ENCODE measurements at regions not wholly inside any gene's neighbourhood (a gene's known extent, or its start where the extent isn't known, plus 50 kb on each side); places are given as distances from the start of the nearest gene placed in this dataset.

DNA sequence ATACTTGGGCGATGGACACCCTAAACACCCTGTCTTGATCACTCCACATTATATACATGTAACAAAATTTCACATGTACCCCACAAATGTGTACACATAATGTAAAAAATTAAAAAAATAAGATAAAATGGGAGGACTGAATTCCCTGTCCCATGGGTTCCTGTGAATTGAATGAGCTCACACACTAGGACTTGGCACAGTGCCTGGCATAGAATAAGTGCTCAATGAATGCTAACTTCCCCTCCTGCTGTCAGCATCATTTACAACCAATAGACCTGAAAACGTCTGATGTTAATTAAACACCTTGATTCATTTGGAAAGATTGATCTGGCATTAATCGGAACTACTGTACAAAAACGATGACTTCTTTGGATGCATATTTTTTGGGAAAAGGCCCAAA, 117.3 kb upstream of the ZNF438 start:
- H3K9me3 Mint-ChIP-seq (ENCODE audit: insufficient read depth): no peaks in the 10 kb centered on the region
- ChIA-PET CTCF (no interaction called here), POLR2A (no interaction called here)
- no peak for ATAC-seq
- H3K4me1 Mint-ChIP-seq (ENCODE audit: low read depth): peaks cover 21% of the 10 kb centered on the region
- no peak overlapping the region for H3K27ac Mint-ChIP-seq
- no peak for DNase-seq
- no peak overlapping the region for H3K4me3 Mint-ChIP-seq
- H3K27me3 Mint-ChIP-seq (ENCODE audit: low read depth): no peaks in the 10 kb centered on the region
- H3K36me3 Mint-ChIP-seq (ENCODE audit: low read depth): no peaks in the 10 kb centered on the region

DNA sequence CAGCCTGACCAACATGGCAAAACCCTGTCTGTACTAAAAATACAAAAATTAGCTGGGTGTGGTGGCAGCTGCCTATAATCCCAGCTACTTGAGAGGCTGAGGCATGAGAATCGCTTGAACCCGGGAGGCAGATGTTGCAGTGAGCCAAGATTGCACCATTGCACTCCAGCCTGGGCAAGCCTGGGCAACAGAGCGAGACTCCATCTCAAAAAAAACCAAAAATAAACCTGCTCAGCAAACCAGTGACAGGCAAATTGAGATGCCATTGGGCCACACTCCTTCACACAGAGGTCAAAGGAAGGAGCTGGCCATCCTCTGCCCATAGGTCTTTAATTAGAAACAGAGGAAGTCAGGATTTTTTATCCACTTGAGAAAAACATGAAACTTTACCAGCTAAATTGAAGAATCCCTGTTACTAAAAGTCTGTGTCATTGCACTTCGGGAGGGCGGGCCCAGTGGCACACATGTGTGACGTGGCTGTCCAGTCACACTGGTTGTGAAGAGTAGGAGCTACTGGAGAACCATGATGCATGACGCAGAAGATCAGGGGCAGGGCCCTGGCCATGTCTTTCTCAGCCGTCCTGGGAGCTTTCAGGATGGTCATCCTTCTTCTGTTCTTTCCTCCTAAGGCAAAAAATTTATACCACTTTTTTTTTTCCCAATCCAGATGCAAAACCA, 118.3 kb upstream of the ZNF438 start:
- POLR2A ChIA-PET: no interaction called here
- CTCF ChIA-PET: no interaction called here
- H3K4me3 Mint-ChIP-seq: no peak overlapping the region

DNA sequence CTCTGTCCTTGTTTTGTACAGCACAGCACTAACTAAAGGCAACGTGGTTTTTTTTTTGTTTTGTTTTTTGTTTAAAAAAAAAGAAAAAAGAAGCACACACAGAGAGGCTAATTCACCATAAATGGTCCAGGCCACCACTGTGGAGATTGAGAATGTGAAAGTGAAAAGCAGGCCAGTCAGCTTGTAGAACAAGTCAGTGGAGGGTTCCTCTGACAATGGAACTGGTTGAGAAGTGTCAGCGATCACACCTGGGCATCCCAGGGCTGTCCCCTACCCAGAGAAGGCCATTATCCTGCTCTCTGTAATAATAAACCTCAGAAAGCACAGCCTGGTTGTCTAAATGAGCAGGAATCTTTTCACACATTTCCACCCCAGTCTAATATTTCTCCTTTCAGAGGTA, 119.6 kb upstream of the ZNF438 start:
- no peaks in the 10 kb centered on the region for H3K27me3 Mint-ChIP-seq (ENCODE audit: low read depth)
- no peak overlapping the region for H3K27ac Mint-ChIP-seq
- no peaks in the 10 kb centered on the region for H3K9me3 Mint-ChIP-seq (ENCODE audit: insufficient read depth)
- no peak overlapping the region for H3K4me3 Mint-ChIP-seq
- no peak for ATAC-seq
- H3K36me3 Mint-ChIP-seq (ENCODE audit: low read depth): no peaks in the 10 kb centered on the region
- CTCF ChIA-PET: no interaction called here
- H3K4me1 Mint-ChIP-seq (ENCODE audit: low read depth): peaks cover 13% of the 10 kb centered on the region
- POLR2A ChIA-PET: no interaction called here
- peak; percentile 1 for DNase-seq

More for the DNA sequence above, 118.3 kb upstream of the ZNF438 start:
- H3K9me3 Mint-ChIP-seq (ENCODE audit: insufficient read depth): no peaks in the 10 kb centered on the region
- H3K36me3 Mint-ChIP-seq (ENCODE audit: low read depth): no peaks in the 10 kb centered on the region
- H3K27ac Mint-ChIP-seq: no peak overlapping the region
- ATAC-seq: no peak
- DNase-seq: peak; percentile 11
- peaks cover 21% of the 10 kb centered on the region for H3K4me1 Mint-ChIP-seq (ENCODE audit: low read depth)
- no peaks in the 10 kb centered on the region for H3K27me3 Mint-ChIP-seq (ENCODE audit: low read depth)

DNA sequence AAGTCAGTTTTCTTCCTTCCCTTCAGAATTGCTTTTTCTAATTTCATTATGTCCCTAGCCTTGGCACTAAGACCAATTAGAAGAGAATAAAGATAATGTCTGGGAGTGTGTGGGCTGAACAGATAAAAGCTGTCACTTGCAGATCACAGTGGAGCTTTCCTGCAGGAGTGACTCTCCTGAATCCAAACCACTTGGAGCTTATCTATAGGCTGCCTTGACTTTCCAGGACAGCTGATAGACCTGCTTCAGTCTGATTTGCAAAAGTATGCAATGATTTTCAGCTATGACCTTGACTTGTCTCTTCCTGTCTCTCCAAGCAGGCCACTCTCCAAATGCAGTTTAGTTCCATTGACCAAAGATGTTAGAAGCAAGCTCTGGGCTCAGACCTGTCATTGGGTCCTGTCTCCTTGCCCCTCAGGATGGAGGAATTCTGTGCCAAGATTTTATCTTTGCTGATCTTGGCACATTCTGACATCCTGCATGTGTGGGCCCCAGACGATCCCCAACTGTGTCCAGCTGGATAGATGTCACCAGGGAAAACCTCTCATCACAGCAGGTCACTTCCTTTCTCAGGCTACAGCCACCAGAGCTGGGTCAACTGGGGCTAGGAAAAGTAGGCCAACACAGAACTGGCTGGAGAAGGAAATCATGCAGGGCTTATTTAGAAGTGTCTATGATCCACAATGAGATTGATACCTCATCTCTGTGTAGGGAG, 120.9 kb upstream of the ZNF438 start:
- Mint-ChIP-seq H3K27ac (no peak overlapping the region), H3K36me3 (ENCODE audit: low read depth) (no peaks in the 10 kb centered on the region), H3K9me3 (ENCODE audit: insufficient read depth) (no peaks in the 10 kb centered on the region), H3K4me1 (ENCODE audit: low read depth) (peaks cover under 1% of the 10 kb centered on the region), H3K27me3 (ENCODE audit: low read depth) (no peaks in the 10 kb centered on the region), H3K4me3 (no peak overlapping the region)
- ATAC-seq (no peak), DNase-seq (peak; percentile 5)
- POLR2A ChIA-PET: no interaction called here
- CTCF ChIA-PET: no interaction called here

DNA sequence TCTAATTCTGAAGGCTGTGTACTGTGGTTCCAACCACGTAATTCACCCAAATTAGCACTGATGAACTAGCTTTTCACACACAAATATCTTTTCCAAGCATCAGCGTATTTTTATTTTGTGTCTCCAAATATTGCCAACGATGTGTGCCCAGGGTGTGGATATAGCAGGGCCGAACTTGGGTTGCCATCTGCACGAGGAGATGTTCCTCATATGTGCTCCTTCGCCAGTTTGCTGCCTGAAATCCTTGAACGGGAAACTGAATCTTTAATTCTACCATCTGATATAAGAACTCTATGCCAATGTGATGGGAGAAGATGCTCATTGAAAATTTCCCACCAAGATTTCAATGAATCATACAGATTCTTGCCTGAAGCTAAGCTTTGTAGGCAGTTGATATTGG, 121.5 kb upstream of the ZNF438 start:
- Mint-ChIP-seq H3K27ac (no peak overlapping the region), H3K4me3 (no peak overlapping the region), H3K36me3 (ENCODE audit: low read depth) (no peaks in the 10 kb centered on the region), H3K9me3 (ENCODE audit: insufficient read depth) (no peaks in the 10 kb centered on the region), H3K27me3 (ENCODE audit: low read depth) (no peaks in the 10 kb centered on the region), H3K4me1 (ENCODE audit: low read depth) (no peaks in the 10 kb centered on the region)
- DNase-seq (peak; percentile 5), ATAC-seq (no peak)
- ChIA-PET POLR2A (no interaction called here), CTCF (no interaction called here)

DNA sequence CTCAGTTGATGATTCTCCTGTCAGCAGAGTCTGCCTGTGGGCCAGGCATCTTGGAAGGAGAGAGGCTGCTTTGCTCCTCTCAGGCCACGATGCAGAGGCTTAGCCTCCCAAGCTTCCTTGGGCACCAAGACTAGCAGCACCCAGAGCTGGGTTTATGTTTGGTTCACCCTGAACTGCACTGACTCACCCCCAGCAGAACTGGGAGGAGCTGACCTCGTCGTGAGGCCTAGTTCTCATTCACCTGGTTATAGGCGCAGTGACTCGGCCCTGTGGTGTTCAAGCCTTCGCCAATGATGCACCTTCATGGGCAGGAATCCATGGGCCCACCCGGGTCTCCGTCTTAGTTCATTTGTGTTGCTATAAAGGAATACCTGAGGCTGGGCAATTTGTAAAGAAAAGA, 122.0 kb upstream of the ZNF438 start:
- H3K36me3 Mint-ChIP-seq (ENCODE audit: low read depth): no peaks in the 10 kb centered on the region
- H3K4me3 Mint-ChIP-seq: no peak overlapping the region
- ChIA-PET POLR2A (no interaction called here), CTCF (no interaction called here)
- H3K9me3 Mint-ChIP-seq (ENCODE audit: insufficient read depth): no peaks in the 10 kb centered on the region
- H3K27me3 Mint-ChIP-seq (ENCODE audit: low read depth): no peaks in the 10 kb centered on the region
- DNase-seq: peak; percentile 16
- no peak overlapping the region for H3K27ac Mint-ChIP-seq
- no peaks in the 10 kb centered on the region for H3K4me1 Mint-ChIP-seq (ENCODE audit: low read depth)
- ATAC-seq: no peak

DNA sequence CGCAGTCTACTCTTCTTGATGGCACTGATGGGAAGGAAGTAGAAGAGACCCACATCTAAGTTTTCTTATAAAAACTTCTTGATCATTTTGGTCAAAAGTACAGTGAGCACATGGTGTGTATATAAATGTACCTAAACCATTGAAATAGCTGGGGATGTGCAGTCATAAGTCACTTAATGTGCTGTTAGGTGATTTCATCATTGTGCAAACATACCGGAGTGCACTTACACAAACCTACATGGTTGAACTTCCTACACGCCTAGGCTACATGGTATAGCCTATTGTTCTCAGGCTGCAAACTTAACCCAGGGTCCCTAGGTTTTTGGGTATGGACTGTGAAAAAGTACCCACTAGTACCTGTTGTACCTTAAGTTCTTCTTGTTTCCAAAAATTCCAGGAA, 123.3 kb upstream of the ZNF438 start:
- no peaks in the 10 kb centered on the region for H3K27me3 Mint-ChIP-seq (ENCODE audit: low read depth)
- no peaks in the 10 kb centered on the region for H3K4me1 Mint-ChIP-seq (ENCODE audit: low read depth)
- H3K9me3 Mint-ChIP-seq (ENCODE audit: insufficient read depth): no peaks in the 10 kb centered on the region
- ChIA-PET POLR2A (no interaction called here), CTCF (no interaction called here)
- no peak overlapping the region for H3K4me3 Mint-ChIP-seq
- ATAC-seq (no peak), DNase-seq (no peak)
- no peak overlapping the region for H3K27ac Mint-ChIP-seq
- no peaks in the 10 kb centered on the region for H3K36me3 Mint-ChIP-seq (ENCODE audit: low read depth)

DNA sequence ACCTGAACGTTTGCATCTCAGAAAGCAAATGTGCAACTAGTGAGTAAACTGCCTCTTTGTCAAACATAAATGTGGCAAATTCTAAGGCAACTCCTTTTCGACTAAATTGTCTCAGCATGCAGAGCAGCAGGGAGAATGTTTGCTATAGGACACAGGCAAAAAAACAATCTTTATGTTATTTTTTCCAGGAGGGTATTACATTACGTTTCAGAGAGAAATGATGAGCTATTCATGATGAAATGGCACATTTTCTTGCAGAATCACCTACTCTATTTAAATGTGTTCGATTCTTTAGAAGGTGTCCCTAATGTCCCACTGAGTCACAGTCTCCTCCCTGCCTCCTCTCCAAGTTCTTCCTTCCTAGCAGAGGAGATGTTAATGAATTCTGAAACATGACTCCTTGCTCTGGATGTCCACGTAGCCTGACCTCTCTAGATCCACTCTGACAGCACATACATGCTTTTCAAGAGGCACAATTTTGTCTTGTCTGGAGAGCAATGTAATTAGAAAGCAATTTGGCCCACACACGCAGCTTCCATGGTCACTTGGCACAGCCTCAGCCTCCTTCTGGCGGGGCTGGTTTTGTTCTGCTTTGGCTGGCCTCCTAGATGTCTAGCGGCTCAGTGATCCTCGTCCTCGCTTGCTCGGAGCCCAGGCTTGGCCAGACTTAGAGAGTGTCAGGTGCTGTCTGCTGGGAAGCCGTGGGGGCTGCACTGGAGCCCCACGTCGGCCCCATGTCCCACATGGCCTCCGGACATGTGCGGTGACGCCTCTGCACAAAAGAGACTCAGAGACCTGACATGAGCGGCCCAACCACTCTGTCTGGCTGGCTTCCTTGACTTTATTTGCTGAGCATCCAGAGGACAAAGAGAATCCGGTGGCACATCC, 125.7 kb upstream of the ZNF438 start:
- no peaks in the 10 kb centered on the region for H3K4me1 Mint-ChIP-seq (ENCODE audit: low read depth)
- no peak overlapping the region for H3K27ac Mint-ChIP-seq
- peak; percentile 7 for DNase-seq
- H3K27me3 Mint-ChIP-seq (ENCODE audit: low read depth): peaks cover 3% of the 10 kb centered on the region
- no peak overlapping the region for H3K4me3 Mint-ChIP-seq
- H3K36me3 Mint-ChIP-seq (ENCODE audit: low read depth): no peaks in the 10 kb centered on the region
- ChIA-PET POLR2A (no interaction called here), CTCF (interaction anchor here (1.3 kb wide), 1 partner anchor 74 kb away, joined by 3 read pairs; no protein-coding TSS in a partner anchor)
- ATAC-seq: no peak
- peaks cover 3% of the 10 kb centered on the region for H3K9me3 Mint-ChIP-seq (ENCODE audit: insufficient read depth)

DNA sequence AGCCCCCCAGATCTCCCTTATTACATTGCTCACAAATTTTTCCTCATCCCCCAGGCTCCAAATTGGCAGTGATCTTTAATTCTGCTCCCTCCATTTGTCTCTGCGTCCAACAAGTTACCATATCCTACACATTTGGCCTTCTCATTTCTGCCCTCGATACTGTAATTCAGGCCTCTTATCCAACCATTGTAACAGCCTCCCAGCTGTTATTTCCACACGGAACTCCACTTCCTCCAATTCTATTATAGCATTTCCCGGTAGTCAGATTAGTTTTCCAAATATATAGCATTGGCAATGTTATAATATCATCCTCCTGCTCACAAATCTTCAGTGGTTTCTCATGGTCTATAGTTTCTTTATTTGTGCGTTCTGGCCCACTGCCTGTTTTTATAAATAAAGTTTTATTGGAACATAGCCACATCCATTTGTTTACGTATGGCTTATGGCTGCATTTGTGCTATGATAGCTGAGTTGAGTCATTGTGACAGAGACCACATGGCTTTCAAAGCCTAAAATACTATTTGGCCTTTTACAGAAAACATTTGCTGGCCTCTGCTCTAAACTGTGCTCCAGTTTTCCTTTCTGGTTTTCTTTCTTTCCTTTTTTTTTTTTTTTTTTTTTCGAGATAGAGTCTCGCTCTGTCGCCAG, 126.5 kb upstream of the ZNF438 start:
- peaks cover 3% of the 10 kb centered on the region for H3K27me3 Mint-ChIP-seq (ENCODE audit: low read depth)
- ChIA-PET POLR2A (no interaction called here), CTCF (interaction anchor here (1.3 kb wide), 1 partner anchor 74 kb away, joined by 3 read pairs; no protein-coding TSS in a partner anchor)

DNA sequence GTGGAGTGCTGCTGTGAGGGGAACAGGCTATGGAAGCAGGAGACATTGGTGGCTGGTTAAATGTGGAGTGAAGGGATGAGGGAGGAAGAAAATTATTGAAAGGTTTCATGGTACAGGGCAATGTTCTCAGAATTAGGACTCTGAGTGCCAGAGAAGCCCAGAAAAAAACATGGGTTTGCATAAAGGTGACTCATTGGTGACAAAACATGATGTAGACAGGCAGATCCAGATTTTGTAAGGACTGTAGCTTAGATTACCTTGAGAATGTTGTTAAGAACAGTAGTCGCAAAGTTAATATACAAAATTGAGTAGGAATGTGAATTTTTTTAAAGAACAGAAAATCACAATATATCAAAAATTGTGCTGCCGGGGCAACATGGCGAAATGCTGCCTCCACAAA, 134.9 kb upstream of the ZNF438 start:
- no peak overlapping the region for H3K4me3 Mint-ChIP-seq
- CTCF ChIA-PET: no interaction called here
- peaks cover 3% of the 10 kb centered on the region for H3K27me3 Mint-ChIP-seq (ENCODE audit: low read depth)
- DNase-seq (no peak), ATAC-seq (no peak)
- peaks cover 4% of the 10 kb centered on the region for H3K9me3 Mint-ChIP-seq (ENCODE audit: insufficient read depth)
- no peaks in the 10 kb centered on the region for H3K36me3 Mint-ChIP-seq (ENCODE audit: low read depth)
- no peaks in the 10 kb centered on the region for H3K4me1 Mint-ChIP-seq (ENCODE audit: low read depth)
- H3K27ac Mint-ChIP-seq: no peak overlapping the region
- POLR2A ChIA-PET: no interaction called here

More for the DNA sequence above, 126.5 kb upstream of the ZNF438 start:
- DNase-seq (no peak), ATAC-seq (no peak)
- H3K4me3 Mint-ChIP-seq: no peak overlapping the region
- H3K9me3 Mint-ChIP-seq (ENCODE audit: insufficient read depth): peaks cover 4% of the 10 kb centered on the region
- H3K4me1 Mint-ChIP-seq (ENCODE audit: low read depth): no peaks in the 10 kb centered on the region
- no peaks in the 10 kb centered on the region for H3K36me3 Mint-ChIP-seq (ENCODE audit: low read depth)
- no peak overlapping the region for H3K27ac Mint-ChIP-seq

DNA sequence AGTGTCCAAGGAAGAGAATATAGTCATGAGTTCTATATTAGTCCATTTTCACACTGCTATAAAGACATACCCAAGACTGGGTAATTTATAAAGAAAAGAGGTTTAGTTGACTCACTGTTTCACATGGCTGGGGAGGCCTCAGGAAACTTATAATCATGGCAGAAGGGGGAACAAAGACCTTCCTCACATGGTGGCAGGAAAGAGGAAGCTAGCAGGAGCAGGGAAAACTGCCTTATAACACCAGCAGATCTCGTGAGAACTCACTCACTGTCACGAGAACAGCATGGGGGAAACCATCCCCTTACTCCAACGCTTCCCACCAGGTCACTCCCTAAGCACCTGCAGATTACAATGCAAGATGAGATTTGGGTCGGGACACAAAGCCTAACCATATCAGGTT, 139.0 kb upstream of the ZNF438 start:
- H3K27me3 Mint-ChIP-seq (ENCODE audit: low read depth): peaks cover 9% of the 10 kb centered on the region

More for the DNA sequence above, 139.0 kb upstream of the ZNF438 start:
- ATAC-seq (no peak), DNase-seq (no peak)
- Mint-ChIP-seq H3K36me3 (ENCODE audit: low read depth) (no peaks in the 10 kb centered on the region), H3K9me3 (ENCODE audit: insufficient read depth) (peaks cover 6% of the 10 kb centered on the region), H3K4me3 (no peak overlapping the region), H3K4me1 (ENCODE audit: low read depth) (no peaks in the 10 kb centered on the region), H3K27ac (no peak overlapping the region)
- ChIA-PET CTCF (interaction anchor here (1.2 kb wide), 1 partner anchor 73 kb away, joined by 3 read pairs; no protein-coding TSS in a partner anchor), POLR2A (no interaction called here)

Data from activated CD8-positive, alpha-beta T cell treated with anti-CD3 and anti-CD28 coated beads, Interleukin-2, amount 10 ng/mL, durations not matched to agents 7 days and 5 days (primary cell).